ENCODE measurements at regions not wholly inside any gene's neighbourhood (a gene's known extent, or its start where the extent isn't known, plus 50 kb on each side); places are given as distances from the start of the nearest gene placed in this dataset.

DNA sequence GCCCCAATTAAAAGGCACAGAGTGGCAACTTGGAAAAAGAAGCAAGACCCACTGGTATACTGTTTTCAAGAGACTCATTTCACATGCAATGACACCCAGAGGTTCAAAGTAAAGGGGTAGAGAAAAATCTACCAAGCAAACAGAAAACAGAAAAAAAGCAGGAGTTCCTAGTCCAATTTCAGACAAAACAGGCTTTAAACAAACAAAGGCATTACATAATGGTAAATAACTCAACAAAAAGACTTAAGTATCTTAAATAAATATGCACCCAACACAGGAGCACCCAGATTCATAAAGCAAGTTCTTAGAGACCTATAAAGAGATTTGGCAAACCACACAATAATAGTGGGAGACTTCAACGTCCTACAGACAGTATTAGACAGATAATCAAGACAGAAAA lies 215.8 kb downstream of the SLCO4C1 start:
- H2AFZ ChIP-seq (ENCODE audit: low read depth, low read length, severe bottlenecking) = no peak overlapping the region
- H3K27me3 ChIP-seq (ENCODE audit: low read length) = no peaks in the 10 kb centered on the region
- no peaks in the 10 kb centered on the region for H3F3A ChIP-seq (ENCODE audit: insufficient read depth)
- no peaks in the 10 kb centered on the region for H3K36me3 ChIP-seq (ENCODE audit: low read length)
- no peak for TF ChIP-seq EZH2phosphoT487 (conservative IDR thresholded peaks at IDR 0.05; ENCODE audit: low read length)
- no peak for TF ChIP-seq CTCF (IDR thresholded peaks at IDR 0.05; ENCODE audit: insufficient read depth, low read length, poor library complexity, severe bottlenecking)
- H3K79me2 ChIP-seq (ENCODE audit: insufficient read depth, low read length) = no peaks in the 10 kb centered on the region
- H4K20me1 ChIP-seq (ENCODE audit: low read depth, low read length) = no peaks in the 10 kb centered on the region
- no peak overlapping the region for H3K4me3 ChIP-seq (ENCODE audit: insufficient read depth, low read length, poor library complexity, severe bottlenecking)
- no peak overlapping the region for H3K4me2 ChIP-seq (ENCODE audit: low read depth, low read length, poor library complexity, severe bottlenecking)
- no peaks in the 10 kb centered on the region for H3K9me2 ChIP-seq (replicated peaks; ENCODE audit: insufficient read depth, low read length)
- no peak overlapping the region for H3K27ac ChIP-seq (ENCODE audit: low read depth, low read length)
- H3K9ac ChIP-seq (ENCODE audit: low read length) = no peak overlapping the region
- no peaks in the 10 kb centered on the region for H3K9me3 ChIP-seq (ENCODE audit: insufficient read depth, low read length)

DNA sequence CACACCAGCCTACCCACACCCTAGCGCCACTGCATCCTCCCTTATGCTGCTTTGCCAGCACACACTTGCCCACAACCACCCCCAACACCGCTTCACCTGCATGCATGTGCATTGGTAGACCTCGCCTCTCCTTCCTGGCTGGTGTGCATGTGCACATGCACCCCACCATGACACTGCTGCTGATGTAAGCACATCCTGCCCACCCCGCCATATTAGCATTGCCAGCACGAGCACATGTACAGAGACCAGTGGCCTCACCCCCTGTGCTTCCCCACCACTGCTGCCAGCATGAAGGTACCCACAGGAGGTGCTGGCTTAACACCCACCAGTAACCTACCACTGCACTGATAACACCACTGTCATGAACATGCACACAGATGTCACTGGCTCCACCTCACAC lies 218.2 kb downstream of the SLCO4C1 start:
- Histone ChIP-seq H3K27ac (ENCODE audit: low read depth, low read length) (no peak overlapping the region), H3K36me3 (ENCODE audit: low read length) (no peaks in the 10 kb centered on the region), H4K20me1 (ENCODE audit: low read depth, low read length) (no peaks in the 10 kb centered on the region), H3K9me3 (ENCODE audit: insufficient read depth, low read length) (no peaks in the 10 kb centered on the region), H3K4me3 (ENCODE audit: insufficient read depth, low read length, poor library complexity, severe bottlenecking) (no peak overlapping the region), H3K9me2 (replicated peaks; ENCODE audit: insufficient read depth, low read length) (no peaks in the 10 kb centered on the region), H2AFZ (ENCODE audit: low read depth, low read length, severe bottlenecking) (no peak overlapping the region), H3K9ac (ENCODE audit: low read length) (no peak overlapping the region), H3K4me2 (ENCODE audit: low read depth, low read length, poor library complexity, severe bottlenecking) (no peak overlapping the region), H3K79me2 (ENCODE audit: insufficient read depth, low read length) (no peaks in the 10 kb centered on the region), H3K27me3 (ENCODE audit: low read length) (no peaks in the 10 kb centered on the region), H3F3A (ENCODE audit: insufficient read depth) (no peaks in the 10 kb centered on the region)
- TF ChIP-seq EZH2phosphoT487 (conservative IDR thresholded peaks at IDR 0.05; ENCODE audit: low read length) = no peak
- TF ChIP-seq CTCF (IDR thresholded peaks at IDR 0.05; ENCODE audit: insufficient read depth, low read length, poor library complexity, severe bottlenecking) = no peak

GRCh38 chr5:102069974-102070373 lies 226.1 kb downstream of the SLCO4C1 start:
- no peaks in the 10 kb centered on the region for H3F3A ChIP-seq (ENCODE audit: insufficient read depth)
- no peak overlapping the region for H3K27ac ChIP-seq (ENCODE audit: low read depth, low read length)
- H2AFZ ChIP-seq (ENCODE audit: low read depth, low read length, severe bottlenecking) = no peak overlapping the region
- no peaks in the 10 kb centered on the region for H3K36me3 ChIP-seq (ENCODE audit: low read length)
- no peaks in the 10 kb centered on the region for H3K9me2 ChIP-seq (replicated peaks; ENCODE audit: insufficient read depth, low read length)
- H4K20me1 ChIP-seq (ENCODE audit: low read depth, low read length) = no peaks in the 10 kb centered on the region
- H3K27me3 ChIP-seq (ENCODE audit: low read length) = no peaks in the 10 kb centered on the region
- no peaks in the 10 kb centered on the region for H3K9me3 ChIP-seq (ENCODE audit: insufficient read depth, low read length)
- no peak overlapping the region for H3K4me3 ChIP-seq (ENCODE audit: insufficient read depth, low read length, poor library complexity, severe bottlenecking)
- H3K4me2 ChIP-seq (ENCODE audit: low read depth, low read length, poor library complexity, severe bottlenecking) = no peak overlapping the region
- TF ChIP-seq EZH2phosphoT487 (conservative IDR thresholded peaks at IDR 0.05; ENCODE audit: low read length) (no peak), CTCF (IDR thresholded peaks at IDR 0.05; ENCODE audit: insufficient read depth, low read length, poor library complexity, severe bottlenecking) (no peak)
- no peaks in the 10 kb centered on the region for H3K79me2 ChIP-seq (ENCODE audit: insufficient read depth, low read length)
- no peak overlapping the region for H3K9ac ChIP-seq (ENCODE audit: low read length)

DNA sequence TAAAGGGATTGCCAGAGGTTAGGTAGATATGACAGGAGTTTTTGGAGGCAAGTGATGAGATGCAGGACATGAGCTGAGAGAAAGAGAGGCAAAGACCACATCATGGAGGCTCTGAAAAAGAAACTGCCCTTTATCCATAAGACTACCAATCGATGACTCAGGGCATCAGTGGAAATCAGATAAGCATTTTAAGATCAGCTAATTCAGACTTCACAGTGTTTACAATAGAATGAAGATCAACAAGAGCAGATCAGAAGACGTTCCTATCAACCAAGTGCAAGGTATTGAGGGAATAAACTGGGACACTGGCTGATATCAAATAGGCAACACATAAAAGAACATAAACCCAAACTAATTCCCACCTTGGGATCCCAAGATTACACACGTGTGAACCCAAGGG lies 227.2 kb downstream of the SLCO4C1 start:
- Histone ChIP-seq H3K4me3 (ENCODE audit: insufficient read depth, low read length, poor library complexity, severe bottlenecking) (no peak overlapping the region), H3F3A (ENCODE audit: insufficient read depth) (no peaks in the 10 kb centered on the region), H3K27ac (ENCODE audit: low read depth, low read length) (no peak overlapping the region), H3K4me2 (ENCODE audit: low read depth, low read length, poor library complexity, severe bottlenecking) (no peak overlapping the region), H3K79me2 (ENCODE audit: insufficient read depth, low read length) (no peaks in the 10 kb centered on the region), H3K27me3 (ENCODE audit: low read length) (no peaks in the 10 kb centered on the region), H2AFZ (ENCODE audit: low read depth, low read length, severe bottlenecking) (no peak overlapping the region), H3K36me3 (ENCODE audit: low read length) (no peaks in the 10 kb centered on the region), H3K9me3 (ENCODE audit: insufficient read depth, low read length) (no peaks in the 10 kb centered on the region), H4K20me1 (ENCODE audit: low read depth, low read length) (no peaks in the 10 kb centered on the region), H3K9me2 (replicated peaks; ENCODE audit: insufficient read depth, low read length) (no peaks in the 10 kb centered on the region), H3K9ac (ENCODE audit: low read length) (no peak overlapping the region)
- TF ChIP-seq CTCF (IDR thresholded peaks at IDR 0.05; ENCODE audit: insufficient read depth, low read length, poor library complexity, severe bottlenecking) (no peak), EZH2phosphoT487 (conservative IDR thresholded peaks at IDR 0.05; ENCODE audit: low read length) (no peak)

Measured in SU-DHL-6 (cell line).